ENCODE measurements at regions not wholly inside any gene's neighbourhood (a gene's known extent, or its start where the extent isn't known, plus 50 kb on each side); places are given as distances from the start of the nearest gene placed in this dataset.

GRCh38 chr2:172366596-172367150 is 60.7 kb upstream of the ITGA6 start:
- no peak for TF ChIP-seq CTCF (conservative IDR thresholded peaks at IDR 0.05; ENCODE audit: low read depth)
- no peak for DNase-seq (ENCODE audit: low spot score)
- ChIA-PET CTCF (no interaction called here), POLR2A (ENCODE audit: low non-redundant PET) (no interaction called here)
- no peak overlapping the region for H3K27ac ChIP-seq

GRCh38 chr2:172370821-172371455 is 56.4 kb upstream of the ITGA6 start:
- no peak overlapping the region for H3K27ac ChIP-seq
- ChIA-PET CTCF (interaction anchor here (0.6 to 0.7 kb wide), 2 partner anchors 60 to 64 kb away, joined by 3 to 4 read pairs; no protein-coding TSS in a partner anchor), POLR2A (ENCODE audit: low non-redundant PET) (no interaction called here)
- TF ChIP-seq CTCF (conservative IDR thresholded peaks at IDR 0.05; ENCODE audit: low read depth), result no peak
- no peak for DNase-seq (ENCODE audit: low spot score)

- no peak for TF ChIP-seq CTCF (conservative IDR thresholded peaks at IDR 0.05; ENCODE audit: low read depth)
- CTCF ChIA-PET, result no interaction called here
- no peak overlapping the region for H3K27ac ChIP-seq
- POLR2A ChIA-PET (ENCODE audit: low non-redundant PET), result no interaction called here
- DNase-seq (ENCODE audit: low spot score), result peak; percentile 89
Measured at GRCh38 chr2:172372436-172372835, 55.0 kb upstream of the ITGA6 start.

- POLR2A ChIA-PET (ENCODE audit: low non-redundant PET), result interaction anchor here (0.5 kb wide), 2 partner anchors 14 to 56 kb away, joined by 4 to 5 read pairs; no protein-coding TSS in a partner anchor
- no peak overlapping the region for H3K27ac ChIP-seq
- CTCF ChIA-PET, result no interaction called here
- no peak for DNase-seq (ENCODE audit: low spot score)
- TF ChIP-seq CTCF (conservative IDR thresholded peaks at IDR 0.05; ENCODE audit: low read depth), result no peak
Measured at GRCh38 chr2:172373076-172373475, 54.3 kb upstream of the ITGA6 start.

- POLR2A ChIA-PET (ENCODE audit: low non-redundant PET), result no interaction called here
- CTCF ChIA-PET, result no interaction called here
- TF ChIP-seq CTCF (conservative IDR thresholded peaks at IDR 0.05; ENCODE audit: low read depth), result no peak
- peak; percentile 29 for DNase-seq (ENCODE audit: low spot score)
- H3K27ac ChIP-seq, result no peak overlapping the region
Measured at GRCh38 chr2:172373766-172374165, 53.6 kb upstream of the ITGA6 start.

- no peak for TF ChIP-seq CTCF (conservative IDR thresholded peaks at IDR 0.05; ENCODE audit: low read depth)
- ChIA-PET POLR2A (ENCODE audit: low non-redundant PET) (no interaction called here), CTCF (no interaction called here)
- no peak for DNase-seq (ENCODE audit: low spot score)
- H3K27ac ChIP-seq, result no peak overlapping the region
Measured at GRCh38 chr2:172374318-172375240, 52.8 kb upstream of the ITGA6 start.
